GM13976 (cell line): ENCODE measurements at regions not wholly inside any gene's neighbourhood (a gene's known extent, or its start where the extent isn't known, plus 50 kb on each side); places are given as distances from the start of the nearest gene placed in this dataset.
"Not testable (repeated sequence)": the region's sequence is repeated elsewhere in the genome, so short reads cannot be mapped to it uniquely, and the experiment has no call there.

Source experiments
- DNase-seq: peaks from one replicate; pipeline ENCODE4 v3.0.0; 2012; ENCODE audit warnings: low spot score
- CTCF ChIP-seq: IDR thresholded peaks from 2 replicates; pipeline ENCODE4 v1.5.1; 2012; ENCODE audit warnings: borderline replicate concordance, mild to moderate bottlenecking; ENCODE audit not compliant: insufficient read depth; ENCODE audit errors: extremely low read depth, missing control alignments, control extremely low read depth
- in situ Hi-C: fragments of 300-500 bp; cut with MboI; formaldehyde crosslinking; loops from one replicate; pipeline ENCODE4 v1.12.0; 2022; ENCODE audit warnings: low sequenced_read_pairs, mixed read lengths, inconsistent platforms; ENCODE audit not compliant: unreplicated experiment

- no peak for TF ChIP-seq CTCF
- in situ Hi-C loops = no loop called here
- DNase-seq = no peak
Measured at GRCh38 chrX:112457788-112458187, 221.9 kb downstream of the LHFPL1 start.

- no peak for TF ChIP-seq CTCF
- in situ Hi-C loops = no loop called here
- no peak for DNase-seq
Measured at GRCh38 chrX:112450810-112451209, 228.9 kb downstream of the LHFPL1 start.

- in situ Hi-C loops = no loop called here
- DNase-seq = no peak
- TF ChIP-seq CTCF = no peak
Measured at GRCh38 chrX:112440277-112440676, 239.5 kb downstream of the LHFPL1 start.

- in situ Hi-C loops = no loop called here
- no peak for TF ChIP-seq CTCF
- DNase-seq = no peak
Measured at GRCh38 chrX:112424166-112424565, 255.6 kb downstream of the LHFPL1 start.

GRCh38 chrX:112391313-112391712 lies 288.4 kb downstream of the LHFPL1 start:
- in situ Hi-C loops = no loop called here
- no peak for TF ChIP-seq CTCF
- no peak for DNase-seq

GRCh38 chrX:112381649-112382298 lies 298.0 kb downstream of the LHFPL1 start:
- DNase-seq, in situ Hi-C loops: not testable (repeated sequence)

- no peak for TF ChIP-seq CTCF
- in situ Hi-C loops = no loop called here
- no peak for DNase-seq
Measured at GRCh38 chrX:112380541-112381278, 298.1 kb upstream of the TRPC5 start.
